Occipital lobe (tissue), 1 donor: ENCODE measurements at regions not wholly inside any gene's neighbourhood (a gene's known extent, or its start where the extent isn't known, plus 50 kb on each side); places are given as distances from the start of the nearest gene placed in this dataset.
"Not testable (repeated sequence)": the region's sequence is repeated elsewhere in the genome, so short reads cannot be mapped to it uniquely, and the experiment has no call there.

Experiments used
- DNase-seq: peaks from one replicate; lab custom pipeline; 2025; lab: John Stamatoyannopoulos, UW

DNA sequence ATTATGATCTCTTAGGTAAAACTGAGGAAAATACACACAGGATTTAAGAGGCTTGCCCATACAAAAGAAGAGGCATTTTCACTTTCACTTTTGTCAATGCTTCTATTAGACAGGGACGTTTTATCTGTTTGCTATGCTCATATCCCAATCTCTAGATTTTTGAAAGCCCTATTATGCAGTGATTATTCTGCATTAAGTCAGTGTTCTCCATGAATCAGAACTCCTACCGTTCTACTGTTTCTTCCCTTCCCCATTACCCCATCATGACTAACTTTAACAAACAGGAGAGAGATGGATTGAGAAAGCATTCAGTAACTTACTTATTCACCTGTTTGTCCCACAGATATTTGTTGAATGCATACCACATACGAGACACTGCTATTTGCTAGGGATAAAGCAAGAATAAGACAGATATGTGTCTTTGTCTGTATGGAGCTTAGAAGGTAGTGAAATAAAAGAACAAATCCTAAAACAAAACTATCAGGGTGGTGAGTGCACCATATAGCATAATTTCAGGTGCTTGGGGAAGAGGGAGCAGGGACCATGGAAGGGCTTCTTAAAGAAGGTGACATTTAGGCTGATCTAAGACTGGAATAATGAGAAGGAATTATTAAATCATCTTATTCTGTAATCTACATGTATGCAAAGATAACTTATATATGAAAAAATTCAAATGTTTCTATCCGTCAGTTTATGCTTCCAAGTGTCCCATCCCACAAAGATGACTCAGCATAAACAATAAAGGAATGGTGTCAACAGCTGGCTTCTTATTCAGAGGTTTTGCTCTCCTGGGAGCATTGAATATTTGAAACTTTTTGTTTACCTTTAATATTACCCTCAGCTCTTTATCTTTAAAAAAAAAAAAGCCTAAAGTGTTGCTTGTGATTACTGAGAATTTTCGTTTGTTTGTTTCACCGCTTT lies 328.1 kb downstream of the HINT1 start:
- no peak for DNase-seq

GRCh38 chr5:130817598-130818384 lies 347.3 kb downstream of the HINT1 start:
- not testable (repeated sequence) for DNase-seq

- DNase-seq: no peak
Observed at GRCh38 chr5:130815246-130815645, 349.8 kb downstream of the HINT1 start.

- DNase-seq: no peak
Observed at GRCh38 chr5:130808691-130809090, 356.4 kb downstream of the HINT1 start.

DNA sequence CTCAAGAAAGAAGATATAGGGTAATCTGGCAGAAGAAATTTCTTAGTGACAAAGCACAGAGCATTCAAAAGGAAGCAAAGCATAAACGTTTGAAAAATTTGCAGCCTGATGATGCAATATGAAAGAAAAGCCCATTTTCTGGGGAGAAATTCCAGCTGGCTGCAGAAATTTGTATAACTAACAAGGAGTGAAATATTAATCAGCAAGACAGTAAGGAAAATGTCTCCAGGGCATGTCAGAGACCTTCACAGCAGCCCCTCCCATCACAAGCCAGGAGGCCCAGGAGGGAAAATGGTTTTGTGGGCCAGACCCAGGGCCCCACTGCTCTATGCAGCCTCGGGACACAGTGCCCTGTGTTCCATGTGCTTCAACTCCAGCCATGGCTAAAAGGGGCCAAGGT lies 359.4 kb downstream of the HINT1 start:
- DNase-seq: no peak

GRCh38 chr5:130805036-130805435 lies 360.0 kb downstream of the HINT1 start:
- no peak for DNase-seq

GRCh38 chr5:130801963-130802362 lies 363.1 kb downstream of the HINT1 start:
- DNase-seq: no peak

- no peak for DNase-seq
Observed at GRCh38 chr5:130799015-130799414, 366.0 kb downstream of the HINT1 start.

DNA sequence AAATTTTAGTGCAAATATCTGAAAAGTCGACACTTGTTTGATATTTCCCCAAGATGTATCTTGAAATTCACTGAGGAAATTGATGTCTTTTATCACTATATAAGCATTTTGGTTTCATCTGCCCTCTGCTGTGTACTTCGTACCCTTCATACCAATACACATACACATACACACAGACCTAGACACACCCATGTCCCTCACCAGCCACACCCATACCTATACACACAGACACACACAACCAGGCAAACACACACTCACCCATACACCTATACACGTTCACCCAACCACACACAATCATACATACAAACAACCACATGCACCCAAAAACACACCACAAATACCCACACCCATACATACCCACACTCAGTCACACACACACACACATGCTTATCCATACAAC lies 367.8 kb downstream of the HINT1 start:
- no peak for DNase-seq

DNA sequence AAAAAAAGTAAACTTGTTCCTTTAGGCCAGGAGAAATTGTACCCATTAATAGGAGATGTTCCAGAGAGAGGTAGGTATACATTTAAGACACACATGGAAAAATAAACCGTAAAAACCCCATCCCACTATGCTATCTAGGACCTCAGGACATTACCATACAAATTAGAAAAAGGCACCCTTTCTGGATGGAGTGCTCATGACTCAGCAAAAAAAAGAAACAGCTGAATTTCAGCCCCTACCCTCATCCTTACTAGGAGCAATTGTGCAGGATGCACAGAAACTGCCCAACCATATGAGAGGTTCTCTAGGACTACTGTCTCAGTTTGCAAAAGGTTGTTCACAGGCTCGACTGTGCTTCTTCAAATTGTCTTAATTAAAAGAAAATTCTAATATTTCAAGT lies 368.2 kb downstream of the HINT1 start:
- no peak for DNase-seq

DNA sequence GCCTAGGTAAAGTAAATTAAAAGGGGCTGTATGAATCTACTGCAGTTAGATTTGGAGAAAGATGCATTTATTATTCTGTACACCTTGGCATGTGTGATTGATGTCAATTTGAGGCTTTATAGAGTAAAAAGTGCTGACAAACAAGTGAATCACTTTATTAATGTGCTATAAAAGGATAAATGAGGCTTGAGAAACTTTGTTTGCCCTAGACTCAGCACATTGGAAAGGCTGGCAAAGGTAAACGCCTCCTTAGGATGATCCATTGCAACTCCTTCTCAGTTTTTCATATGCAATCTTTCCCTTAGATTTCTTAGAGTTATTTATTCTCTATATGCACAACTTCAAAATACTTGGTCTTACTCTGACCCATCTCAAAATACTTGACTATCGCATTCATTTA lies 369.0 kb downstream of the HINT1 start:
- no peak for DNase-seq

GRCh38 chr5:130795037-130795436 lies 370.0 kb downstream of the HINT1 start:
- DNase-seq: no peak

- DNase-seq: no peak
Observed at GRCh38 chr5:130777794-130778193, 387.3 kb downstream of the HINT1 start.

GRCh38 chr5:130773813-130774212 lies 391.2 kb downstream of the HINT1 start:
- no peak for DNase-seq

DNA sequence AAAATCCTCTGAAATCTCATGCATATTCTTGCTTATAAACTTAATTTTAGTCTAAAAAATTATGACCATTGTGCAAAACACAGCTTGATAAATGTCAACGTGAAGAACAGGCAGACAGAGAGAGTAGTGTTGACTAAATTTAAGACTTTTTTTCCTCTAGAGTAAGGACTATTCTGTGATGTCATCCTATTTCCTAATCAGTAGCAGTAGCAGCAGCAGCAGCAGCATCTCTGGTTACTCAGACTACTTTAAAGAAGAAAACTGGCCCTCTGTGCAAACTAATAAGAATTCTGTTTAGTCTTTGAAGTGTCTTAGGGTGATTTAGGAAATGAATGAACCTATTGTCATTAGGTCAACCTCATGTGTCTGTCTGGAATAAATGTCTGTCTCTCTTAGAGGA lies 403.0 kb downstream of the HINT1 start:
- no peak for DNase-seq

DNA sequence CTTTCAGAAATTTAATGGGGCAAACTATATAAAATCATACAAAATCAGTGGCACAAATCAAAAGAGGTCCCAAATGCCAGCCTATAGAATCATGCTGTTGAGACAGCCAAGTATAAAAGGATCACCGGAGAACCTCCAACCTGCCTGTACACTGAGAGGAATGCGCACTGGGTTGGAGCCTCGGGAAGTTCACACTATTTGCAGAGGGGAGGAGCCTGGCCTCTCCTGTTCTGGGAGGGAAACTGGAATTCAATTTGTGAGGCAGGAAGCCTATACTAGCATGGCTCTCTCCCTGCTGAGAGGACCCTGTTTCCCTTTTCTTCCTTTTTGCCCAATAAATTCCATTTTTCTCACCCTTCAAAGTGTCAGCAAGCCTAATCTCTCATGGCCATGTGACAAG lies 406.0 kb downstream of the HINT1 start:
- DNase-seq: no peak

DNA sequence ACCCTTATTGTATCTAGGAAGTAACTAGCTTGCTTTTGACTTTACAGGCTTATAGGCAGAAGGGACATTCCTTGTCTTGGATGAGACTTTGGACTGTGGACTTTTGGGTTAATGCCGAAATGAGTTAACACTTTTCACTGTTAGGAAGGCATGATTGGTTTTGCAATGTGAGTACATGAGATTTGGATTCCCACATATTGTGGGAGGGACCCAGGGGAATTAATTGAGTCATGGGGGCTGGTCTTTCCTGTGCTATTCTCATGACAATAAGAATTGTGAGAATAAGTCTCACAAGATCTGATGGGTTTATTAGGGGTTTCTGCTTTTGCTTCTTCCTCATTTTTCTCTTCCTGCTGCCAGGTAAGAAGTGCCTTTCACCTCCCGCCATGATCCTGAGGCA lies 417.5 kb downstream of the HINT1 start:
- DNase-seq: no peak

DNA sequence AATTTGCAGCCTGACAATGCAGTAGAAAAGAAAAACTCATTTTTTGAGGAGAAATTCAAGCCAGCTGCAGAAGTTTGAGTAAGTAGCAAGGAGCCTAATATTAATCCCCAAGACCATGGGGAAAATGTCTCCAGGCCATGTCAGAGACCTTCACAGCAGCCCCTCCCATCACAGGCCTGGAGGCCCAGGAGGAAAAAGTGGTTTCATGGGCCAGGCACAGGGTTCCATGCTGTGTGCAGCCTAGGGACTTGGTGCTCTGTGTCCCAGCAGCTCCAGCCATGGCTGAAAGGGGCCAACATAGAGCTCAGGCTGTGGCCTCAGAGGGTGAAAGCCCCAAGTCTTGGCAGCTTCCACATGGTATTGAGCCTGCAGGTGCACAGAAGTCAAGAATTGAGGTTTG lies 418.4 kb downstream of the HINT1 start:
- DNase-seq: not testable (repeated sequence)

DNA sequence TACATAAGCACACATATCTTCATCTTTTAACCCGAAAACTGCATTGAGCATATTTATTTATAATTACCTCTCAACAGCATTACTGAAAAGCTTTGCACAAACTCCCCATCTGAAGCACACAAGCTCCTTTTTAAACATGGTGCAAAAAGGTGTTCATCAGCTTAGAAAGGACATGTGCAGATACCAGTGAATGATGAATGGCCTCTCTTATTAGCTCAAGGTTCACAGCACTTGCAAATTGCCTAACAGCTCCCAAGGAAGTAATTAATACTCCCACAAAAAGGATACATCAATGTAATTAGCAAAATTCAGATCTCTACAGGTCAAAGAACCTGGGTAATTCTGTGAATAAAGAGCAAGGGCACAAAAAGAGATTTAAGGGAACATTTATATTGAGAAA lies 422.0 kb downstream of the HINT1 start:
- DNase-seq: no peak

DNA sequence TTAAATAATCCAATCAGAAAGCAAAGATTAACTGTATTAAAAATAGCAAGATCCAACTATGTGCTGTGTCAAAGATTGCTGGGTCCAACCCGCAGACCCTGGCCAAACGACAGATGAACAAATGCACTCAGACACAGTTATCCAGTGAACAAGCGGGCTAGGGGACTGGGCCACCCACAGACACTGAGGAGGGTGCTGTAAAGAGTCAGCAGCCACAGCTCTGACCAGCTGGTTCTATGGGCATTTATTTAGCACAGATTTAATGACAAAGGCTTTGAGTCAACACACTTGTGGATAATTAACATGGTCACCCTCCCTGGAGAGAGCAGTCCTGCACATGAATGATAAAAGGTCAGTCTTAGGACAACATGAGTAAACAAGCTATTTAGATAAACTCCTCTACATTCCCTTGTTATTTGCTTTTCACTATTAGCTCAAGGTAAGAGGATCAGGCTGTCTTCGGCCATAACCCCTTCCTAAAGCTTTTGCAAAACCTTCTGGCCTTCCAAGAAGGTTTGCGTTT lies 424.9 kb downstream of the HINT1 start:
- no peak for DNase-seq

DNA sequence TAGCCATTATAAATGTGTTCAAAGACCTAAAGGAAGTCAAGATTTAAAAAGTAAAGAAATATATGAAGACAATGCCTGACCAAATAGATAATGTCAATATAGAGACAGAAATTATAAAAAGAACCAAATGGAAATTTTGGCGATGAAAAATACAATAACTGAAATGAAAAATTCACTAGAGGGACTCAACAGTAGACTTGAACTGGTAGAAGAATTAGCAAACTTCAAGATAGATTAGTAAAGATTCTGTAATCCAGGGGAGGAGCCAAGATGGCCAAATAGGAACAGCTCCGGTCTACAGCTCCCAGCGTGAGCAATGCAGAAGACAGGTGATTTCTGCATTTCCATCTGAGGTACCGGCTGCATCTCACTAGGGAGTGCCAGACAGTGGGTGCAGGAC lies 433.2 kb downstream of the HINT1 start:
- DNase-seq: no peak

DNA sequence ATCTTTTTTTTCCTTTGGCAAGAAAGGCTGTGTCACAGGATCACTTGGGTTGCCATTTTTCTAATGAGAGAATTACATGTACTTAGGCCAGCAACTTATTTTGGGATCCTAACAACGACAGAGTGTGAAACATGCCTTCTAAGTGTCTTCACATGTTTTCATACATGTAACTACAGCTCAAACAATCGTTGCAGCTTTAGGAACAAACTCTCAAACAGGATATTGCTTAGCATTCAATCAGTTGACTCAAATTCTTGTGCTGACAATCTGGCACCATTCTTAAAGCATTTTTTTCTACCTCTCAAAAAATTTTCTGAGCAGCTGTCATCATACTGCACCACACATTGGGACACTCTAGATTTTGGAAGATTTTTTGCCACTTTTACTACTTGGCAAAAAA lies 435.5 kb downstream of the HINT1 start:
- DNase-seq: no peak

- no peak for DNase-seq
Observed at GRCh38 chr5:130727830-130728229, 437.2 kb downstream of the HINT1 start.
